T-helper 2 cell treated with Interferon-gamma antibody and Interleukin-4, amounts not matched to agents 5 μg/mL and 100 μg/mL, for 36 hours (primary cell): ENCODE measurements at regions not wholly inside any gene's neighbourhood (a gene's known extent, or its start where the extent isn't known, plus 50 kb on each side); places are given as distances from the start of the nearest gene placed in this dataset.
"Not testable (repeated sequence)": the region's sequence is repeated elsewhere in the genome, so short reads cannot be mapped to it uniquely, and the experiment has no call there.

Source experiments
- DNase-seq: peaks from one replicate; pipeline ENCODE4 v3.0.0; 2021; ENCODE audit warnings: low spot score
- H3K27ac Mint-ChIP-seq: one replicate; pipeline ENCODE4 v1.8.0; 2021; ENCODE audit warnings: mild to moderate bottlenecking, mixed read lengths
- H3K27me3 Mint-ChIP-seq: one replicate; pipeline ENCODE4 v1.8.0; 2021; ENCODE audit warnings: low read depth, mixed read lengths
- H3K36me3 Mint-ChIP-seq: one replicate; pipeline ENCODE4 v1.8.0; 2021; ENCODE audit warnings: low read depth, mixed read lengths
- H3K4me1 Mint-ChIP-seq: one replicate; pipeline ENCODE4 v1.8.0; 2021; ENCODE audit warnings: low read depth, mixed read lengths
- H3K4me3 Mint-ChIP-seq: one replicate; pipeline ENCODE4 v1.8.0; 2022; ENCODE audit warnings: mild to moderate bottlenecking, moderate library complexity, mixed read lengths
- H3K9me3 Mint-ChIP-seq: one replicate; pipeline ENCODE4 v1.8.0; 2021; ENCODE audit warnings: mixed read lengths

GRCh38 chr10:8346861-8347260 lies 292.4 kb downstream of the GATA3 start:
- peaks cover 67% of the 10 kb centered on the region for H3K4me1 Mint-ChIP-seq

DNA sequence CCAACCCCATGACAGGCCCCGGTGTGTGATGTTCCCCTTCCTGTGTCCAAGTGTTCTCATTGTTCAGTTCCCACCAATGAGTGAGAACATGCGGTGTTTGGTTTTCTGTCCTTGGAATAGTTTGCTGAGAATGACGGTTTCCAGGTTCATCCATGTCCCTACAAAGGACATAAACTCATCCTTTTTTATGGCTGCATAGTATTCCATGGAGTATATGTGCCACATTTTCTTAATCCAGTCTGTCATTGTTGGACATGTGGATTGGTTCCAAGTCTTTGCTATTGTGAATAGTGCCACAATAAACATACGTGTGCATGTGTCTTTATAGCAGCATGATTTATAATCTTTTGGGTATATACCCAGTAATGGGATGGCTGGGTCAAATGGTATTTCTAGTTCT lies 293.1 kb downstream of the GATA3 start:
- H3K27ac Mint-ChIP-seq, H3K4me3 Mint-ChIP-seq, H3K27me3 Mint-ChIP-seq, H3K9me3 Mint-ChIP-seq, DNase-seq: not testable (repeated sequence)
- Mint-ChIP-seq H3K4me1 (peaks cover 69% of the 10 kb centered on the region), H3K36me3 (peaks cover 40% of the 10 kb centered on the region)

More at GRCh38 chr10:8346861-8347260, 292.4 kb downstream of the GATA3 start:
- DNase-seq: no peak
- Mint-ChIP-seq H3K27me3 (no peaks in the 10 kb centered on the region), H3K4me3 (peak overlapping the region; percentile 16), H3K36me3 (peaks cover 40% of the 10 kb centered on the region), H3K27ac (peak overlapping the region; percentile 72), H3K9me3 (peaks cover 6% of the 10 kb centered on the region)

- peak overlapping the region; percentile 69 for H3K4me3 Mint-ChIP-seq
- no peaks in the 10 kb centered on the region for H3K27me3 Mint-ChIP-seq
- no peak for DNase-seq
- peaks cover 68% of the 10 kb centered on the region for H3K4me1 Mint-ChIP-seq
- peak overlapping the region; percentile 87 for H3K27ac Mint-ChIP-seq
- H3K9me3 Mint-ChIP-seq: no peaks in the 10 kb centered on the region
- H3K36me3 Mint-ChIP-seq: peaks cover 26% of the 10 kb centered on the region
These were observed 295.2 kb downstream of the GATA3 start for GRCh38 chr10:8349610-8350249.

DNA sequence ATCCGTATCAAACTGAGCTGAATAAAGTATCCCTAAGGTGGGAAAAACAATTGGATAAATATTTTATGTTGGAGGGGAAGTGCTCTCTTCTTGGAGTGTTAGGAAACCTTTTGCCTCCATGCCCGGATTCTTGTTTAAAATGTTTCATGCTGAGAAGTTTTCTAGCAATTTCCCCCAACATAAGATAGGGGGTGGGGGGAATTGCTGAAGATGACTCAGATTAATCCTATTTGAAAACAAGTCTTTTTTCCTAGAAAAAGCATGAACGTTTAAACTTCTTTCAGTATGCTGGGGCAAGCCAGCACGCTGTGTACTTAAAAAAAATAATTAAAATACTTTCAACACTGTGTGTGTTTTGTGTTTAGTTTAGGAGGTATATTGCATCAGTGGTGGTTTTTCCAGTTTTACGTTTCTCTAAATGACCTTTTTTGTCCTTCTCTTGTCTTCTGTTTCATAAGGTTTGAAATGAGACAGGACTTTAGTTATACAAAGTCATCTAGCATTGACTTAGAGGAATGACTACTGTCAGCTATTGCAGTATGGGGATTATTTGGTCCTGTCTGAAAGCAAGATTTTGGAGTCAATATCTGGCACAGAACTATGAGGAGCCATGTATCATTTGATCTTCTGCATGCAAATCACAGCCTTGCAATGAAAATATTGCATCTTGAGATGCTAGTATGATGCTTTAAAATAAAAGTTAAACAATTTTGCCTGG lies 295.9 kb downstream of the GATA3 start:
- H3K9me3 Mint-ChIP-seq: no peaks in the 10 kb centered on the region
- DNase-seq: no peak
- H3K4me1 Mint-ChIP-seq: peaks cover 74% of the 10 kb centered on the region
- H3K4me3 Mint-ChIP-seq: peak overlapping the region; percentile 69
- peak overlapping the region; percentile 87 for H3K27ac Mint-ChIP-seq
- no peaks in the 10 kb centered on the region for H3K27me3 Mint-ChIP-seq
- H3K36me3 Mint-ChIP-seq: peaks cover 28% of the 10 kb centered on the region

- Mint-ChIP-seq H3K27ac (peak overlapping the region; percentile 12), H3K4me1 (peaks cover 76% of the 10 kb centered on the region), H3K9me3 (no peaks in the 10 kb centered on the region), H3K27me3 (no peaks in the 10 kb centered on the region), H3K36me3 (peaks cover 22% of the 10 kb centered on the region), H3K4me3 (no peak overlapping the region)
- no peak for DNase-seq
These were observed 297.9 kb downstream of the GATA3 start for GRCh38 chr10:8352171-8353075.

GRCh38 chr10:8356283-8356682 lies 301.8 kb downstream of the GATA3 start:
- H3K4me3 Mint-ChIP-seq: no peak overlapping the region
- peak overlapping the region; percentile 72 for H3K27ac Mint-ChIP-seq
- H3K27me3 Mint-ChIP-seq: no peaks in the 10 kb centered on the region
- H3K9me3 Mint-ChIP-seq: peaks cover 9% of the 10 kb centered on the region
- no peak for DNase-seq
- peaks cover 75% of the 10 kb centered on the region for H3K4me1 Mint-ChIP-seq
- H3K36me3 Mint-ChIP-seq: peaks cover 29% of the 10 kb centered on the region

DNA sequence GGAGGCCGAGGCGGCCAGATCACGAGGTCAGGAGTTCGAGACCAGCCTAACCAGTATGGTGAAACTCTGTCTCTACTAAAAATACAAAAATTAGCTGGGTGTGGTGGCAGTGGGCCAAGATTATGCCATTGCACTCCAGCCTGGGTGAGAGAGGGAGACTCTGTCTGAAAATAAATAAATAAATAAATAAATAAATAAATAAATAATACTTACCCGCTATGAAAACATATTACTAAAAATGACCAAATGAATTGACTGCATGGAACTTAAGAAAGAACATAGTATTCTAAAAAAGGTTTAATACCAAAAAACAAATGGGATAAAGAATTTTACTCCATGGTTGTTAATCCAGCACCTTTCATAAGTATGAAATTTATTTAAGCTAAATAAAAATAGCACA lies 305.0 kb downstream of the GATA3 start:
- H3K9me3 Mint-ChIP-seq: peaks cover 9% of the 10 kb centered on the region

GRCh38 chr10:8360365-8360764 lies 305.9 kb downstream of the GATA3 start:
- DNase-seq: peak; percentile 53
- H3K36me3 Mint-ChIP-seq: peaks cover 39% of the 10 kb centered on the region
- peaks cover 74% of the 10 kb centered on the region for H3K4me1 Mint-ChIP-seq
- H3K4me3 Mint-ChIP-seq: peak overlapping the region; percentile 76
- H3K27me3 Mint-ChIP-seq: no peaks in the 10 kb centered on the region
- peaks cover 9% of the 10 kb centered on the region for H3K9me3 Mint-ChIP-seq
- H3K27ac Mint-ChIP-seq: peak overlapping the region; percentile 93

More for the DNA sequence above, 305.0 kb downstream of the GATA3 start:
- Mint-ChIP-seq H3K27ac (peak overlapping the region; percentile 93), H3K4me1 (peaks cover 75% of the 10 kb centered on the region), H3K36me3 (peaks cover 40% of the 10 kb centered on the region), H3K27me3 (no peaks in the 10 kb centered on the region), H3K4me3 (peak overlapping the region; percentile 76)
- DNase-seq: no peak

- peak overlapping the region; percentile 76 for H3K4me3 Mint-ChIP-seq
- peaks cover 9% of the 10 kb centered on the region for H3K9me3 Mint-ChIP-seq
- H3K4me1 Mint-ChIP-seq: peaks cover 76% of the 10 kb centered on the region
- DNase-seq: no peak
- H3K27me3 Mint-ChIP-seq: no peaks in the 10 kb centered on the region
- H3K27ac Mint-ChIP-seq: peak overlapping the region; percentile 93
- peaks cover 41% of the 10 kb centered on the region for H3K36me3 Mint-ChIP-seq
These were observed 306.5 kb downstream of the GATA3 start for GRCh38 chr10:8360814-8361509.

- peaks cover 41% of the 10 kb centered on the region for H3K36me3 Mint-ChIP-seq
- H3K9me3 Mint-ChIP-seq: peaks cover 9% of the 10 kb centered on the region
- H3K4me3 Mint-ChIP-seq: peak overlapping the region; percentile 54
- peaks cover 79% of the 10 kb centered on the region for H3K4me1 Mint-ChIP-seq
- H3K27me3 Mint-ChIP-seq: no peaks in the 10 kb centered on the region
- DNase-seq: peak; percentile 61
- H3K27ac Mint-ChIP-seq: peak overlapping the region; percentile 79
These were observed 307.0 kb downstream of the GATA3 start for GRCh38 chr10:8361510-8361844.

GRCh38 chr10:8365935-8366911 lies 311.7 kb downstream of the GATA3 start:
- H3K36me3 Mint-ChIP-seq: peaks cover 41% of the 10 kb centered on the region
- peak overlapping the region; percentile 91 for H3K27ac Mint-ChIP-seq
- peaks cover 70% of the 10 kb centered on the region for H3K4me1 Mint-ChIP-seq

GRCh38 chr10:8367672-8368411 lies 313.4 kb downstream of the GATA3 start:
- Mint-ChIP-seq H3K36me3 (peaks cover 46% of the 10 kb centered on the region), H3K4me3 (peak overlapping the region; percentile 35), H3K9me3 (peaks cover 11% of the 10 kb centered on the region), H3K4me1 (peaks cover 64% of the 10 kb centered on the region), H3K27ac (peak overlapping the region; percentile 80)
- not testable (repeated sequence) for DNase-seq, H3K27me3 Mint-ChIP-seq

More at GRCh38 chr10:8365935-8366911, 311.7 kb downstream of the GATA3 start:
- H3K4me3 Mint-ChIP-seq: peak overlapping the region; percentile 64
- peaks cover 6% of the 10 kb centered on the region for H3K9me3 Mint-ChIP-seq
- peak; percentile 77 for DNase-seq
- H3K27me3 Mint-ChIP-seq: no peaks in the 10 kb centered on the region
